ENCODE measurements at regions not wholly inside any gene's neighbourhood (a gene's known extent, or its start where the extent isn't known, plus 50 kb on each side); places are given as distances from the start of the nearest gene placed in this dataset.

GRCh38 chr18:61735564-61736102, 157.2 kb downstream of the RNF152 start:
- TF ChIP-seq CTCF (IDR thresholded peaks at IDR 0.05) (no peak), POLR2AphosphoS5 (IDR thresholded peaks at IDR 0.05) (no peak), EP300 (IDR thresholded peaks at IDR 0.05) (no peak), POLR2A (IDR thresholded peaks at IDR 0.05) (no peak)
- peaks cover 0 to 21% (median 8%) of the 10 kb centered on the region in 4 donors for H3K4me1 ChIP-seq
- no peak overlapping the region for H3K27ac ChIP-seq
- no peak for DNase-seq
- H3K9me3 ChIP-seq = no peaks in the 10 kb centered on the region
- 18 to 71% methylated on average over 5 of the region's 5 CpGs for WGBS, 2 donors
- H3K27me3 ChIP-seq = no peaks in the 10 kb centered on the region
- H3K4me3 ChIP-seq = no peak overlapping the region
- intact Hi-C loops (cut with DNase I) = no loop called here
- H3K36me3 ChIP-seq = no peaks in the 10 kb centered on the region

- WGBS, 2 donors = 36 to 63% methylated on average over 3 of the region's 3 CpGs
- intact Hi-C loops (cut with DNase I) = no loop called here
- Histone ChIP-seq H3K9me3 (no peaks in the 10 kb centered on the region), H3K36me3 (no peaks in the 10 kb centered on the region), H3K4me3 (no peak overlapping the region), H3K27me3 (no peaks in the 10 kb centered on the region), H3K27ac (peak overlapping the region in 2 of 4 donors; percentile 27 to 51), H3K4me1 (peaks cover 0 to 21% (median 8%) of the 10 kb centered on the region in 4 donors)
- TF ChIP-seq EP300 (IDR thresholded peaks at IDR 0.05) = no peak
- TF ChIP-seq CTCF (IDR thresholded peaks at IDR 0.05) = no peak
- TF ChIP-seq POLR2AphosphoS5 (IDR thresholded peaks at IDR 0.05) = no peak
- TF ChIP-seq POLR2A (IDR thresholded peaks at IDR 0.05) = no peak
- DNase-seq = no peak
Measured at GRCh38 chr18:61734396-61734795, 158.4 kb downstream of the RNF152 start.

GRCh38 chr18:61732854-61733253, 160.0 kb downstream of the RNF152 start:
- H3K9me3 ChIP-seq = no peaks in the 10 kb centered on the region
- H3K4me1 ChIP-seq = peaks cover 0 to 21% (median 8%) of the 10 kb centered on the region in 4 donors
- H3K36me3 ChIP-seq = no peaks in the 10 kb centered on the region
- peak overlapping the region in 3 of 4 donors; percentile 29 to 72 (median 44) for H3K27ac ChIP-seq
- no peak for DNase-seq
- no peak for TF ChIP-seq CTCF (IDR thresholded peaks at IDR 0.05)
- no peak for TF ChIP-seq POLR2AphosphoS5 (IDR thresholded peaks at IDR 0.05)
- TF ChIP-seq POLR2A (IDR thresholded peaks at IDR 0.05) = no peak
- no peak overlapping the region for H3K4me3 ChIP-seq
- 84 to 91% methylated on average over 4 of the region's 4 CpGs for WGBS, 2 donors
- intact Hi-C loops (cut with DNase I) = no loop called here
- no peaks in the 10 kb centered on the region for H3K27me3 ChIP-seq

GRCh38 chr18:61731693-61732376, 161.0 kb downstream of the RNF152 start:
- intact Hi-C loops (cut with DNase I) = no loop called here
- H3K27ac ChIP-seq = peak overlapping the region in 3 of 4 donors; percentile 11 to 72 (median 24)
- H3K4me1 ChIP-seq = peaks cover 0 to 21% (median 8%) of the 10 kb centered on the region in 4 donors
- no peak overlapping the region for H3K4me3 ChIP-seq
- DNase-seq = no peak
- no peaks in the 10 kb centered on the region for H3K9me3 ChIP-seq
- 83 to 89% methylated on average over 9 of the region's 9 CpGs for WGBS, 2 donors
- H3K27me3 ChIP-seq = no peaks in the 10 kb centered on the region
- no peaks in the 10 kb centered on the region for H3K36me3 ChIP-seq
- TF ChIP-seq POLR2A (IDR thresholded peaks at IDR 0.05) = no peak
- no peak for TF ChIP-seq CTCF (IDR thresholded peaks at IDR 0.05)
- TF ChIP-seq EP300 (IDR thresholded peaks at IDR 0.05) = no peak
- TF ChIP-seq POLR2AphosphoS5 (IDR thresholded peaks at IDR 0.05) = no peak
